Upper lobe of left lung (tissue), 6 donors: ENCODE measurements at regions not wholly inside any gene's neighbourhood (a gene's known extent, or its start where the extent isn't known, plus 50 kb on each side); places are given as distances from the start of the nearest gene placed in this dataset.

ENCODE experiments used
- ATAC-seq, 2 donors: fragments of 200-7000 bp; cut with Tn5 transposase; one replicate each; pipeline ENCODE4 v1.9.1; 2022; ENCODE audit warnings: mild to moderate bottlenecking in 2 of 2, moderate library complexity in 2 of 2; ENCODE audit not compliant: low FRiP score in 2 of 2
- DNase-seq, 2 donors: peaks; one replicate each; pipeline ENCODE4 v3.0.0-alpha.2; 2019 to 2020
- H3K27ac ChIP-seq, 4 donors: fragments of 200-600 bp; sonication (generic); one replicate each; pipeline ENCODE4 v1.5.1; 2016 to 2019
- H3K27me3 ChIP-seq, 4 donors: fragments of 200-600 bp; sonication (generic); one replicate each; pipeline ENCODE4 v1.5.1; 2017 to 2019
- H3K36me3 ChIP-seq, 4 donors: fragments of 200-600 bp; sonication (generic); one replicate each; pipeline ENCODE4 v1.5.1; 2016 to 2019
- H3K4me1 ChIP-seq, 4 donors: fragments of 200-600 bp; sonication (generic); one replicate each; pipeline ENCODE4 v1.5.1; 2018 to 2019
- H3K4me3 ChIP-seq, 4 donors: fragments of 200-600 bp; sonication (generic); one replicate each; pipeline ENCODE4 v1.5.1; 2017 to 2019; ENCODE audit warnings: mild to moderate bottlenecking in 2 of 4, moderate library complexity in 1 of 4
- H3K9me3 ChIP-seq, 4 donors: fragments of 200-600 bp; sonication (generic); one replicate each; pipeline ENCODE4 v1.5.1; 2018 to 2019
- EP300 ChIP-seq, 4 donors: sonication (generic); formaldehyde crosslinking; IDR thresholded peaks; one replicate each; pipeline ENCODE4 v1.5.1; 2017; ENCODE audit warnings: antibody characterized with exemption in 4 of 4, control low read depth in 2 of 4
- POLR2A ChIP-seq, 4 donors: fragments of 450-650 bp; IDR thresholded peaks; one replicate each; pipeline ENCODE4 v1.5.1; 2016 to 2017; ENCODE audit warnings: antibody characterized with exemption in 4 of 4, mild to moderate bottlenecking in 2 of 4
- POLR2AphosphoS5 ChIP-seq, 2 donors: sonication (generic); formaldehyde crosslinking; IDR thresholded peaks; one replicate each; pipeline ENCODE4 v1.5.1; 2017; ENCODE audit warnings: antibody characterized with exemption in 2 of 2
- WGBS, 2 donors: methylation state at CpG; one replicate each; pipeline ENCODE4 v1.1.5; 2017 to 2018; 5-methylcytosine and 5-hydroxymethylcytosine counted together
- TF ChIP-seq, protein P1 (sequence below), 6 experiments: fragments of 450-650 bp in 4 of 6; fragments of 200-600 bp in 2 of 6; sonication (generic) in 2 of 6; IDR thresholded peaks; one replicate each; pipeline ENCODE4 v1.5.1; 2016 to 2019; ENCODE audit warnings: antibody characterized with exemption in 6 of 6
- donor health status: DM: no; HTN: no; CAD: no; lungs with moderate emphysema.
- donor health status: DM: no; HTN: yes; CAD: no; lungs with severe emphysema.

DNA sequence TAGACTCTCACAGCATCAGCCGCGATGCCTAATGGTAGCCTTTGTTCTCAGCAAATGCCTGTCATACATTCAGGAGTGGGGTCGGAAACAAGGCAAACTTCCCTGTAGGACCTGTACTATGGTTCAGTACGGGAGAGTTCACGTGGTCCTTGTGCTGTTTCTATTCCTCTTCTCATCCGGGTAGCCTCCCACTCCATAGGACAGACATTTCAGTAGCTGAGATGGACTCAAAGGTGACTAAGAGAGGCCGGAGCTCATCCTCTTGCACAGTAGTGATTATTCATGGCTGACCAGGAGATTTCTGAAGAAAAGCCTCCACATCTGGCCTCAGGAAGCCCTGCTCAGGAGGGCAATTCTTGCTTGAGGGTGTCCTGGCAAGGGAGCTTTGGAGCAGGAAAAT lies 117.8 kb upstream of the SPRED2 start:
- Histone ChIP-seq H3K4me1 (peaks cover 0 to 15% (median 10%) of the 10 kb centered on the region in 4 donors), H3K9me3 (no peaks in the 10 kb centered on the region), H3K27ac (no peak overlapping the region), H3K27me3 (no peaks in the 10 kb centered on the region), H3K36me3 (no peaks in the 10 kb centered on the region), H3K4me3 (no peak overlapping the region)
- no peak for TF ChIP-seq EP300 (IDR thresholded peaks at IDR 0.05)
- TF ChIP-seq, protein P1, sequence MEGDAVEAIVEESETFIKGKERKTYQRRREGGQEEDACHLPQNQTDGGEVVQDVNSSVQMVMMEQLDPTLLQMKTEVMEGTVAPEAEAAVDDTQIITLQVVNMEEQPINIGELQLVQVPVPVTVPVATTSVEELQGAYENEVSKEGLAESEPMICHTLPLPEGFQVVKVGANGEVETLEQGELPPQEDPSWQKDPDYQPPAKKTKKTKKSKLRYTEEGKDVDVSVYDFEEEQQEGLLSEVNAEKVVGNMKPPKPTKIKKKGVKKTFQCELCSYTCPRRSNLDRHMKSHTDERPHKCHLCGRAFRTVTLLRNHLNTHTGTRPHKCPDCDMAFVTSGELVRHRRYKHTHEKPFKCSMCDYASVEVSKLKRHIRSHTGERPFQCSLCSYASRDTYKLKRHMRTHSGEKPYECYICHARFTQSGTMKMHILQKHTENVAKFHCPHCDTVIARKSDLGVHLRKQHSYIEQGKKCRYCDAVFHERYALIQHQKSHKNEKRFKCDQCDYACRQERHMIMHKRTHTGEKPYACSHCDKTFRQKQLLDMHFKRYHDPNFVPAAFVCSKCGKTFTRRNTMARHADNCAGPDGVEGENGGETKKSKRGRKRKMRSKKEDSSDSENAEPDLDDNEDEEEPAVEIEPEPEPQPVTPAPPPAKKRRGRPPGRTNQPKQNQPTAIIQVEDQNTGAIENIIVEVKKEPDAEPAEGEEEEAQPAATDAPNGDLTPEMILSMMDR (IDR thresholded peaks at IDR 0.05) = no peak
- DNase-seq = no peak
- 61 to 68% methylated on average over 7 of the region's 7 CpGs for WGBS, 2 donors
- ATAC-seq = no peak

DNA sequence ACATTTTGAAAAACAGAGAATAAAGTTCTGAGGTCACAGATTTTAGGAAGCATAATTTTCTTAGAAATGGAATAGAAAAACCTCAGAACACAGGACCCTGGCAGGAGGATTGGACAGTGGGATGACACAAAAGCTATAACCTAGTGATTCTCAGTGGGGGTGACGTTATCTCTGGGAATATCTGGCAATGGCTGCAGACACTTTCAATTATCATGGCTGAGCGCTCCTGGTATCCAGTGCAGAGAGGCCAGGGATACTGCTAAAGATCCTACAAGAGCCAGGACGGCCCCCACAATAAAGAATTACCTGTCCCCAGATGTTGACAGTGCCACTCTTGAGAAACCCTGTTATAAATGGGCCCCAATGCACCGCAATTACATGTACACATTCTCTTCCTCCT lies 117.2 kb upstream of the SPRED2 start:
- Histone ChIP-seq H3K4me3 (no peak overlapping the region), H3K4me1 (peaks cover 0 to 15% (median 10%) of the 10 kb centered on the region in 4 donors), H3K36me3 (no peaks in the 10 kb centered on the region), H3K9me3 (no peaks in the 10 kb centered on the region), H3K27me3 (no peaks in the 10 kb centered on the region), H3K27ac (no peak overlapping the region)
- 90 to 92% methylated on average over 4 of the region's 4 CpGs for whole genome bisulfite sequencing, 2 donors
- no peak for DNase-seq
- ATAC-seq = no peak
- TF ChIP-seq POLR2AphosphoS5 (IDR thresholded peaks at IDR 0.05) = no peak
- no peak for TF ChIP-seq POLR2A (IDR thresholded peaks at IDR 0.05)
- TF ChIP-seq, protein P1 (IDR thresholded peaks at IDR 0.05) = no peak
- TF ChIP-seq EP300 (IDR thresholded peaks at IDR 0.05) = no peak

DNA sequence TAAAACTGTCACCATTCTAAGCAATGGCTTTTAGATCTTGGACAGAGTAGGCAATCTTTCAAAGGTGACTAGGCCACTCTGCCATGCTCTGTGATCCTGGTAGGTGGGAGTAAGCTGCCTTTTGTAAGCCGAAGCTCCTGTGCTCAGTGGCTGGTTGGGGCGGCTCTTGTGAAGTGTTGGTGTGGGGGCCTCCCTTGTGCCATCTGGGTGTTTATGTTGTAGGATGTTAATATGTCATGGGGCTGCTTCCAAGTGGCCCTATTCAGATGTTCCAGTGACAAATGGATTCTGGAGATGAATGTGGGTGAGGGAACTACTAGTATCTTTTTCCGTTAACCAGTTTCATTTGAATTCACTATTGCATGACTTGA lies 116.8 kb upstream of the SPRED2 start:
- H3K27ac ChIP-seq = no peak overlapping the region
- no peak for TF ChIP-seq POLR2AphosphoS5 (IDR thresholded peaks at IDR 0.05)
- no peak for TF ChIP-seq EP300 (IDR thresholded peaks at IDR 0.05)
- TF ChIP-seq POLR2A (IDR thresholded peaks at IDR 0.05) = no peak
- TF ChIP-seq, protein P1 (IDR thresholded peaks at IDR 0.05) = no peak
- no peak for ATAC-seq
- WGBS, 2 donors = 92 to 100% methylated on average over 3 of the region's 3 CpGs
- no peak for DNase-seq
- peaks cover 0 to 15% (median 10%) of the 10 kb centered on the region in 4 donors for H3K4me1 ChIP-seq
- H3K36me3 ChIP-seq = no peaks in the 10 kb centered on the region
- H3K9me3 ChIP-seq = no peaks in the 10 kb centered on the region
- no peaks in the 10 kb centered on the region for H3K27me3 ChIP-seq
- no peak overlapping the region for H3K4me3 ChIP-seq

DNA sequence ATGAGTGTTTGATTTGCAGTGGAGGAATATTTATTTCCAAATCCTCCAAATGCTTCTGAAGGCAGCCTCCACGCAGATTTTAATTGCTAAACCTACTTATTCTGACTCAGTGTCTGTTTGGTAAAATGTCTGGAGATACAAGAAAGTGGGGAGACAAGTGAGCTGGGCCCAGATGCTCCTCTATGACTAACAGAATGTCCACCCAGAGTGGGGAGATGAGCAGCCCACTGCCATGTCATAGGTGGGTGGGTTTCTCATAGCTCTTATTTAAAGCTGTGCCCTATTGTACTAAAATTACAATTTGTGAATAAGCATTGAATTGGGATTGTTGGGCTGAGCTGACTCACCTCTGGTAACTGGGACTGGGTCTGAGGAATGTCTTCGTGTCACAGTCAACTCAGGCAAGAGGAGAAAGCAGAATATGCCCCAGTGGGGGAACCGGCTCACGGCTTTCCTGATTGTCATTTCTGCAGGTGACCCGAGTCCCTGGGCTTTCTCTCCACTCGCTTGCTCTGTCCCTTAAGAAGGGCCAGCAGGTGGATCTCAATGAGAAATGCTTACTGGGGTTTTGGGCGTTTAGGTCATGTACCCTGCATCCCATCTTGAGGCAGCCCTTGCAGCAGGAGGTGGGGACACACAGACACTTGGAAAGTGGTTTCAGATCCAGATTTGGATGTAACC lies 116.3 kb upstream of the SPRED2 start:
- whole genome bisulfite sequencing, 2 donors = 95 to 97% methylated on average over 5 to 7 of the region's 7 CpGs
- no peak for ATAC-seq
- Histone ChIP-seq H3K27me3 (no peaks in the 10 kb centered on the region), H3K4me3 (no peak overlapping the region), H3K9me3 (no peaks in the 10 kb centered on the region), H3K36me3 (no peaks in the 10 kb centered on the region), H3K27ac (no peak overlapping the region), H3K4me1 (peaks cover 0 to 15% (median 10%) of the 10 kb centered on the region in 4 donors)
- TF ChIP-seq POLR2A (IDR thresholded peaks at IDR 0.05) = no peak
- no peak for TF ChIP-seq EP300 (IDR thresholded peaks at IDR 0.05)
- TF ChIP-seq, protein P1 (IDR thresholded peaks at IDR 0.05) = no peak
- TF ChIP-seq POLR2AphosphoS5 (IDR thresholded peaks at IDR 0.05) = no peak
- DNase-seq = no peak

DNA sequence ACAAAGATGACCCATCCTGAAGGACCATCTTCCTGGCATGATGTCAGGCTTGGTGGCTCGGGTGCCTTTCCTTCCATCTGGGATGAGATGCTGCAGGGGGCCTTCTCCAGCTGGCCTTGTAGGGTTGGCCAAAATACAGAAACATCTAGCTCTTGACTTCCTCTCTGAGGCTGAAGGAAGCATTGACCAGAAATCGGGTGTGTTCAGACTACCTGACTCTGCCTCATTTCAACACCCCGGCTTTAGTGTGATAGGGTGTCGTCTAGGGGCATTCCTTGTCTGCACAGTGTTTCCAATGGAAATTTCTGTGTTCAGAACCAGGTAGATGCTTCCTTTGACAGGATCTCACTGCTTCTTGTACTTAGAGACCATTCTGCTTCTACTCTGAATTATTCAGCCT lies 115.7 kb upstream of the SPRED2 start:
- H3K9me3 ChIP-seq = no peaks in the 10 kb centered on the region
- ATAC-seq (no peak), DNase-seq (no peak)
- H3K27me3 ChIP-seq = no peaks in the 10 kb centered on the region
- 82 to 85% methylated on average over 3 to 4 of the region's 4 CpGs for WGBS, 2 donors
- TF ChIP-seq POLR2AphosphoS5 (IDR thresholded peaks at IDR 0.05) (no peak), EP300 (IDR thresholded peaks at IDR 0.05) (no peak), POLR2A (IDR thresholded peaks at IDR 0.05) (no peak)
- TF ChIP-seq, protein P1 (IDR thresholded peaks at IDR 0.05) = no peak
- H3K36me3 ChIP-seq = no peaks in the 10 kb centered on the region
- H3K4me3 ChIP-seq = no peak overlapping the region
- no peak overlapping the region for H3K27ac ChIP-seq
- H3K4me1 ChIP-seq = peaks cover 0 to 11% (median 9%) of the 10 kb centered on the region in 4 donors
